ENCODE measurements at regions not wholly inside any gene's neighbourhood (a gene's known extent, or its start where the extent isn't known, plus 50 kb on each side); places are given as distances from the start of the nearest gene placed in this dataset.

DNA sequence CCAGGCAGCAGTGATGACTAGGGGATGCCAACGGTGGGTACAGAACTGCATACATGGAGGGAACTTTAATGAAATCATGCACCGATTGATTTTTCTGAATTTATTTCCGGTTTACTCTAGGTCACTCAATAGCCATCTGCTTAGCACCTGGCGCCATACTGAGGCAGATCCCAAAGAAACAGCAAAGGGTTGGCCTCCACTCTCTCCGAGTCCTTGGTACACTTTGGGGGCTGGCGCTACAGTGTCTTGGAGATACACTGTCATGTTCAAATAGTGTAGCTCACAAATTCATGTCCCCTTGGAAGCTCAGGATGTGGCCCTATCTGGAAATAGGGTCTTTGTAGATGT is 116.3 kb downstream of the BOD1 start:
- TF ChIP-seq EP300 (IDR thresholded peaks at IDR 0.05), result no peak
- TF ChIP-seq, protein P1, sequence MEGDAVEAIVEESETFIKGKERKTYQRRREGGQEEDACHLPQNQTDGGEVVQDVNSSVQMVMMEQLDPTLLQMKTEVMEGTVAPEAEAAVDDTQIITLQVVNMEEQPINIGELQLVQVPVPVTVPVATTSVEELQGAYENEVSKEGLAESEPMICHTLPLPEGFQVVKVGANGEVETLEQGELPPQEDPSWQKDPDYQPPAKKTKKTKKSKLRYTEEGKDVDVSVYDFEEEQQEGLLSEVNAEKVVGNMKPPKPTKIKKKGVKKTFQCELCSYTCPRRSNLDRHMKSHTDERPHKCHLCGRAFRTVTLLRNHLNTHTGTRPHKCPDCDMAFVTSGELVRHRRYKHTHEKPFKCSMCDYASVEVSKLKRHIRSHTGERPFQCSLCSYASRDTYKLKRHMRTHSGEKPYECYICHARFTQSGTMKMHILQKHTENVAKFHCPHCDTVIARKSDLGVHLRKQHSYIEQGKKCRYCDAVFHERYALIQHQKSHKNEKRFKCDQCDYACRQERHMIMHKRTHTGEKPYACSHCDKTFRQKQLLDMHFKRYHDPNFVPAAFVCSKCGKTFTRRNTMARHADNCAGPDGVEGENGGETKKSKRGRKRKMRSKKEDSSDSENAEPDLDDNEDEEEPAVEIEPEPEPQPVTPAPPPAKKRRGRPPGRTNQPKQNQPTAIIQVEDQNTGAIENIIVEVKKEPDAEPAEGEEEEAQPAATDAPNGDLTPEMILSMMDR (IDR thresholded peaks at IDR 0.05), result no peak
- TF ChIP-seq POLR2AphosphoS5 (IDR thresholded peaks at IDR 0.05), result no peak

Data from stomach (tissue), 4 donors.